ENCODE measurements at regions not wholly inside any gene's neighbourhood (a gene's known extent, or its start where the extent isn't known, plus 50 kb on each side); places are given as distances from the start of the nearest gene placed in this dataset.

GRCh38 chr3:5270666-5271371 lies 83.3 kb downstream of the EDEM1 start:
- no peak for DNase-seq (ENCODE audit: low read depth in 2 of 2)

GRCh38 chr3:5271372-5271683 lies 83.8 kb downstream of the EDEM1 start:
- DNase-seq (ENCODE audit: low read depth in 2 of 2) = no peak

DNA sequence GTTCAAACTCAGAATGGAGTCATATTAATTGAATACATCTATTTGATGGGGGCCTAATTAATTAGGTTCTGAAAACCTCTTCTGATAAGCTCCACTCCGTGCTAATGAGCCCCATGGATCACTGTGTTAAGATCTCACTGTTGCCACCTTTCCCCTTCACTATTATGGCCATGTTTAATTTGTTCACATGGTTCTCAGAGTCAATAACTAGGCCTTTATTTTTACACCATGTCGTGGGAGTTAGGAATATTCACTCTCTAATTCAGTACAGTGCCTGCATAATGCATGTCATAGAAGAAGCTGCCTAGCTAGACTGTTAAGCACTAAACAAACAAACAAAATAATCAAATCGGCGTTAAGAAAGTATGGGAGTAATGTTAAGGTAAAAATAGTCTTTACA lies 84.9 kb downstream of the EDEM1 start:
- no peak for DNase-seq (ENCODE audit: low read depth in 2 of 2)

GRCh38 chr3:5274091-5274490 lies 86.6 kb downstream of the EDEM1 start:
- DNase-seq (ENCODE audit: low read depth in 2 of 2) = no peak

- no peak for DNase-seq (ENCODE audit: low read depth in 2 of 2)
Observed at GRCh38 chr3:5275529-5275928, 88.0 kb downstream of the EDEM1 start.

GRCh38 chr3:5276934-5277333 lies 89.4 kb downstream of the EDEM1 start:
- DNase-seq (ENCODE audit: low read depth in 2 of 2) = no peak

GRCh38 chr3:5277612-5278236 lies 90.2 kb downstream of the EDEM1 start:
- no peak for DNase-seq (ENCODE audit: low read depth in 2 of 2)

DNA sequence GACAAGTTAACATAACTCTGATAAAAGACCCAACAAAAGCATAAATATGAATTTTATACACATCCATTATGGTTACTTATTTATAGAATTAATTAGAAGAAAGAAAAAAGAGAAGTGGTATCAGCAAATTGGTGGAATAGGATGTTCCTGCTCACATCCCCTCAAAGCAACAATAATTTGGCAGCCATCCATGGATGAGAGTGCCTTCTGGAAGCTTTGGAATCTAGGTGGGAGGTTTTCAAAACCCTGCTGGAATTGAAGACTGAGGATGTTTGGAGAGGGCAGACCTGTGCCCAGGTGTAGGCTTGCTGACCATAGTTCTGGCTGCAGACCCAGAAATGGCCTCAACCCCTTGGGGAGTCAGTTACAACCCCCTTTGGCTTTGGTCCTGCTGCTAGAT lies 91.2 kb downstream of the EDEM1 start:
- DNase-seq (ENCODE audit: low read depth in 2 of 2) = no peak

DNA sequence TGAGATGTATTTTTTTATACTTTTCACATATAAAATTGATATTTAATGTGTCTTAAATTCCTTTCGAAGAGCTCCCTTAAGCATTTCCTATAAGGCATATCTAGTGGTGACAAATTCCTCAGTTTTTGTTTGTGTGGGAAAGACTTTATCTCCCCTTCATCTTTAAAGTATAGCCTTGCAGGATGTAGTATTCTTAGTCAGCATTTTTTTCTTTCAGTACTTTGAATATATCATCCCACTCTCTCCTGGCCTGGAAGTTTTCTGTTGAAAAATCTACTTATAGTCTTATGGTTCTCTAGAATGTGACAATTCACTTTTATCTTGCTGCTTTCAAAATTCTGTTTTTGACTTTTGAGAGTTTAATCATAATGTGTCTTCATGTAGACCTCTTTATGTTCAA lies 95.2 kb downstream of the EDEM1 start:
- DNase-seq (ENCODE audit: low read depth in 2 of 2) = no peak

DNA sequence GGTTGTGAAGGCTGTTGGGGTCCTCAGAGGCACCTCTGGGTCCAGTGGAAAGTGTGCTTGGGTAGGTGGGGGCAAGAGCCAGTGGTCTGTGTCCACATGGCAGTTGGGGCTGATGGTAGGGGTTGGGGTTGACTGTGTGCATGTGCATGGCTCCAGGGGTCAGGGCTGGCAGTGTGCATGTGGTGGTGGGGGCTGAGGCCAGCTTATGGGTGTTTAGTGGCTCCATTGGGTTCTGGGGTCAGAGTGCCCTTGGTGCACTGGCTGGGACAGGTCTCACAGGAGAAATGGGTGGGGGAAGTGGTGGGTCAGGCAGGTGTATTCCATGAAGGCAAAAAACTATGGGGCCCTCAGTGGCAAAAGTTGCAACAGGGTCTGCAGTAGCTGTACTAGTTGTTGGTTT lies 97.9 kb downstream of the EDEM1 start:
- no peak for DNase-seq (ENCODE audit: low read depth in 2 of 2)

DNA sequence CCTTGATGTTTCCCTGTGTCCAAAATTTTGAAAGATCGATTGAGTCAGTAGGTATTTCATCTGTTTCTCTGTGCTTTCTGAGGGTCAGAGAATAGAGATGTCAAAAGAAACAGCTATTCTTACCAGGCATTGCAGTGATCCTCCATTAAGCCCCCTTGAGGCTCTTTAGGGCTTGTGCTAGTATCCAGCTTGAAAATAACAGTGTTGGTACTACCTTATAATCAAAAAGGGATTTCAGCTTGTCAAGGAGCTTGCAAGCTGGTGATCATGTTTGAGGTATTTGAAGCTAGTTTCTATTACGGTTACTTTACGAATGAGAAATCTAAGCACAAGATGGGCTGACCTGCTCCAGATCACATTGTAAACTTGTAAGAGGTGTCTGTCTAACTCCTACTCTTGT lies 103.4 kb downstream of the EDEM1 start:
- DNase-seq (ENCODE audit: low read depth in 2 of 2) = no peak

- DNase-seq (ENCODE audit: low read depth in 2 of 2) = no peak
Observed at GRCh38 chr3:5292512-5292911, 105.0 kb downstream of the EDEM1 start.

DNA sequence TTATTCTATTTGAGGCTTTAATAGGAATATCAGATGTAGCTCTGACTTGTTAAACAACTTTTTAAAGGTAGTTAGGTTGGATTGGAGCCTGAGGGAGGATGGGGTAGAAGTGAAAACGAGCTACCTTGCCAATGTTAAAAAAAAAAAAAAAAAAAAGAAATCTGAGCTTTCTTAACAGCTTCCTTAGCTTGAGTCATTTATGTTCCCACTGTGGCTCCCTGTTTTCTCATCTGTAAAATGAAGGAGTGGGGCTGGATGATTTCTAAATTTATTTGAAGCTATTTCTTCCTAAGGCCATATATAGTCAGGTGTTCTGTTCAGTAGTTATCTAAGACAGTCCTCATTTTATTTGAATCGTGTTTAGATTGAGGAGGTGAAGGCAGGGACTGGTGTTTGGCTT lies 105.7 kb downstream of the EDEM1 start:
- no peak for DNase-seq (ENCODE audit: low read depth in 2 of 2)

- no peak for DNase-seq (ENCODE audit: low read depth in 2 of 2)
Observed at GRCh38 chr3:5294356-5294755, 106.8 kb downstream of the EDEM1 start.

DNA sequence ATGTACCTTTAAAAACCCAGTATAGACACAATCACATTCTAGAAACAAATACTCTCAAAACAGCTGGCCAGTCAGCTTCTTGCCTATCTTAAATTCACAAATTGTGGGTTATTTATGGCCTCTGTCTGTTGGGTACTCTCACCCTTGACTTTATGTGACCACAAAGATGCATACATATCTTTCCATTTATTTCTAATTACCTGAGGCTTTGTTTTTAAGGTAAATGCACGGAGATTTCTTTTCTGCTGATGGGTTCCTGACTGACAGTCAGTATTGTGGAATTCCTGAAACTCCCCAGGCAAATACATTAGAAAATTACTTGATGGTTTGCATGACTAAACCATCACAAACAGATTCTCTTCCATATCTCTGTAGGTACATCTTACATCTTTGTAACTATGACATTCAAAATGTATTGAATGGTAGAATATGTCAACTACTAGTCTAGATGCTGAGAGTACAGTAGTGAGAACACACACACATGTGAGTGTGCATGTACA lies 107.7 kb downstream of the EDEM1 start:
- no peak for DNase-seq (ENCODE audit: low read depth in 2 of 2)

DNA sequence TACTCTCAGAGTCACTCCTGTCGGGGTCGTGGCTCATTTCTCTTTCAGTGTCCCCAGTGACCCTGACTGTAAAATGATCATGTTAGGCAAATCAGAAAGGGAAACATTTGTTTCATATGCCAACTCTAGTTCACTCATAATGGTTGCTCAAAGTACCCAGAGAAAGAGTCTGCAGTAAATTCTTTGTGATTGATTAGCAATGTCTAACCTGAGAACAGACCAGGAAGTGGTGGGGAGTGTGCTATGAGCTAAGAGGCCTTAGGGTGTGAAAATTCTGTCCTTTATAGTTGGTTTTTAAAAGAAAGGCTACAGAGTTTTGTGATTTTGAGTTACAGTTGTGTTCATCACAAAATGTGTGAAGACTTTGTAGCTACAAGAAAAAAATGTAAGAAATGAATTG lies 108.9 kb downstream of the EDEM1 start:
- no peak for DNase-seq (ENCODE audit: low read depth in 2 of 2)

GRCh38 chr3:5297895-5298294 lies 110.4 kb downstream of the EDEM1 start:
- no peak for DNase-seq (ENCODE audit: low read depth in 2 of 2)

GRCh38 chr3:5298453-5298852 lies 110.9 kb downstream of the EDEM1 start:
- DNase-seq (ENCODE audit: low read depth in 2 of 2) = no peak

- no peak for DNase-seq (ENCODE audit: low read depth in 2 of 2)
Observed at GRCh38 chr3:5299161-5299560, 111.7 kb downstream of the EDEM1 start.

DNA sequence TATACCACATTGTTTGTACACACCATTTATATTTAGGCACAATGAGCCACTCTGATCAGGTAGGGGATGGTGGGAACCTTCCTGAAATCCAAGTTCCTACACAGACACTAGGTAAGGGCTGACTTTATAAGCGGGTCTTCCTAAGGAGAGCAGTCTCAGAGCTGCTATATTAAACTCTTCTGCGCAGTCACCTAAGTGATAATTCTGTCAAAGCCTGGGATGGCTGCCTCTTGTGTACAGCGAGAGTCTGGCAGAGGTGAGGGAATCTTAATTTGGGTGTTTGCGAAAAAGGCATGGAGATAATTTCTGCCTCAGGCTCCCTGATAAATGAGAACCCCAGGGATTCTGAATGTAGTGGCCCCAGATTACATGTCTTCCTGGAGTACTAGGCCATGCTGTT lies 113.1 kb downstream of the EDEM1 start:
- DNase-seq (ENCODE audit: low read depth in 2 of 2) = no peak

DNA sequence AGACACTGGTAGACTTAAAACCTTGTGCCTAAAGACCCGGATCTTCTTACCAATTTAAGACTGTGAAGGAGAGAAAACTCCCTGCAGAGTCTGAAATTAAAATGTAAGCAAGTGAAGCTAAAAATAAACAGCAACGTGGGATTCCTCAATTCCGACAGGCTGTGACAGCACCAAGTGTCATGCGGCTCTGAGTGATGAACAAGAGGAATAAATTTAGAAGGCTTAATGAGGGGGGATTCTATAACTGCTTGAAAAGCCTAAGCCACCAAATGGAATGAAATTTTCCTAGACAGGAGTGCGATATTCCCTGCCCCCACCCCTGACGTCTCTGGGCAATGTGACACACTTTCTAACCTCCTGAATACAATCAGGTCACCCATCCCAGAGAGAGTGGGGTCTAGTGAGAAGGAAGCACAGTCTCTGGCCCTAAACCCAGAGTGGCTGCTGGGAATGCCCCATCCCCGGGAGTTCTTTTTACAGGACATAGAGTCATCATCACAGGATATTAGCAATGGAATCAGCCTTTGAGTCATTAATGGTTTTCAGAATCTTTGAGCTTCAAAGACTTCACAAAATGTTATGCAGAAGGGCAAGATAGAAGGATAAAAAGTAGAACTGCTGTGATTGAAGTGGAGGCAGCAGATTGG lies 114.3 kb downstream of the EDEM1 start:
- DNase-seq (ENCODE audit: low read depth in 2 of 2) = no peak

DNA sequence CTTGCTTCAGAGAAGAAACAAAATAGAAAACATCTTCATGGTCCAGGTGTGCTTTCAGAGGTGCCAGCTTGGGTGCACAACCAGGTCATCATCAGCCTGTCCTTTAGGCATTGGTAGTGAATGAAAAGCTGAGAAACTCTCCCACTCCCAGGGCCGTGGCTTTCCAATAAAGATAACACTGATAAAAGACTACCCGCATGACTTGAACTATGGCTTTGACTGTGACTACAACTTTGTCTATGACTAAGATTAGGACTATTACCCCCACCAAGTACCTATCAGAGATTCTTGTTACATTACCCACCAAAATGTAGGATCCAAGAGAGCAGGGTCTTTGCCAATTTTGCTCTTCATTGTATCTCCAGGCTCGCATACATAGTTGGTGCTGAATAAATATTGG lies 115.2 kb downstream of the EDEM1 start:
- no peak for DNase-seq (ENCODE audit: low read depth in 2 of 2)

- DNase-seq (ENCODE audit: low read depth in 2 of 2) = no peak
Observed at GRCh38 chr3:5304188-5304587, 116.7 kb downstream of the EDEM1 start.

Data from stimulated activated CD4-positive, alpha-beta T cell treated with anti-CD3 and anti-CD28 coated beads, Interleukin-4, amount 100 ng/mL, for 48 hours (primary cell).